Keratinocyte (primary cell): ENCODE measurements at regions not wholly inside any gene's neighbourhood (a gene's known extent, or its start where the extent isn't known, plus 50 kb on each side); places are given as distances from the start of the nearest gene placed in this dataset.

Source experiments
- DNase-seq: peaks from one replicate; pipeline ENCODE4 v3.0.0-alpha.2; 2011; ENCODE audit warnings: low read depth, missing footprints, low spot score
- FAIRE-seq: peaks from 2 replicates; lab custom pipeline; 2011; peaks lifted over from hg19 to GRCh38; lab: Jason Lieb, UNC
- H2AFZ ChIP-seq: 2 replicates; pipeline ENCODE4 v1.6.0; 2012; ENCODE audit warnings: low read length, control low read depth, inconsistent platforms; ENCODE audit not compliant: control insufficient read depth
- H3K27ac ChIP-seq: 2 replicates; pipeline ENCODE4 v1.5.1; 2011; ENCODE audit warnings: low read length; ENCODE audit not compliant: control insufficient read depth, insufficient read depth
- H3K27me3 ChIP-seq: 3 replicates; pipeline ENCODE4 v1.6.0; 2011; ENCODE audit warnings: low read length; ENCODE audit not compliant: control insufficient read depth, insufficient read depth; ENCODE audit errors: extremely low read depth
- H3K36me3 ChIP-seq, 2 experiments: 2 replicates in 1 of 2; 3 replicates in 1 of 2; pipeline ENCODE4 v1.5.1; 2011; ENCODE audit warnings: low read length in 2 of 2, mild to moderate bottlenecking in 1 of 2; ENCODE audit not compliant: control insufficient read depth in 2 of 2, insufficient read depth in 2 of 2; ENCODE audit errors: extremely low read depth in 1 of 2
- H3K4me1 ChIP-seq: 3 replicates; pipeline ENCODE4 v1.5.1; 2011; ENCODE audit warnings: low read length; ENCODE audit not compliant: control insufficient read depth, insufficient read depth; ENCODE audit errors: extremely low read depth
- H3K4me2 ChIP-seq: 3 replicates; pipeline ENCODE4 v1.6.0; 2011; ENCODE audit warnings: low read depth, low read length; ENCODE audit not compliant: control insufficient read depth, insufficient read depth; ENCODE audit errors: extremely low read depth
- H3K4me3 ChIP-seq, 3 experiments: fragments of 200-600 bp in 1 of 3; sonication (generic) in 1 of 3; 2 replicates in 2 of 3; 3 replicates in 1 of 3; pipeline ENCODE4 v1.5.1; 2011 to 2016; ENCODE audit warnings: low read length in 3 of 3, mild to moderate bottlenecking in 3 of 3, control low read depth in 2 of 3, inconsistent platforms in 1 of 3, low read depth in 1 of 3, mixed read lengths in 1 of 3, mixed run types in 1 of 3, moderate library complexity in 1 of 3; ENCODE audit not compliant: control insufficient read depth in 2 of 3, insufficient read depth in 2 of 3; ENCODE audit errors: extremely low read depth in 1 of 3
- H3K79me2 ChIP-seq: 2 replicates; pipeline ENCODE4 v1.6.0; 2012; ENCODE audit warnings: low read length; ENCODE audit not compliant: control insufficient read depth, insufficient read depth
- H3K9ac ChIP-seq: 3 replicates; pipeline ENCODE4 v1.6.0; 2011; ENCODE audit warnings: low read length; ENCODE audit not compliant: control insufficient read depth, insufficient read depth; ENCODE audit errors: extremely low read depth
- H3K9me1 ChIP-seq: 3 replicates; pipeline ENCODE4 v1.6.0; 2011; ENCODE audit warnings: low read length; ENCODE audit not compliant: control insufficient read depth, insufficient read depth; ENCODE audit errors: extremely low read depth
- H3K9me3 ChIP-seq: 2 replicates; pipeline ENCODE4 v1.5.1; 2012; ENCODE audit warnings: low read depth, low read length; ENCODE audit not compliant: control insufficient read depth
- H4K20me1 ChIP-seq: 3 replicates; pipeline ENCODE4 v1.6.0; 2011; ENCODE audit warnings: low read length; ENCODE audit not compliant: control insufficient read depth, insufficient read depth; ENCODE audit errors: extremely low read depth
- CTCF ChIP-seq, 3 experiments: IDR thresholded peaks in 1 of 3; conservative IDR thresholded peaks in 1 of 3; optimal IDR thresholded peaks in 1 of 3; 2 replicates in 2 of 3; 3 replicates in 1 of 3; pipeline versions ENCODE3 to v1.5.1; 2011; ENCODE audit warnings: low read length in 3 of 3, mild to moderate bottlenecking in 3 of 3, moderate library complexity in 2 of 3, control low read depth in 1 of 3, inconsistent platforms in 1 of 3; ENCODE audit not compliant: insufficient read depth in 2 of 3; ENCODE audit errors: extremely low read depth in 1 of 3
- EZH2 ChIP-seq: IDR thresholded peaks from one replicate; pipeline ENCODE4 v1.6.1; 2012; ENCODE audit warnings: inconsistent platforms, mild to moderate bottlenecking, low read length, moderate library complexity
- dilution Hi-C: fragments of 300-500 bp; cut with MboI; formaldehyde crosslinking; loops from one replicate; pipeline ENCODE4 v1.7.0; 2020; ENCODE audit warnings: low sequenced_read_pairs; ENCODE audit not compliant: extremely low pct_ligation_motif_present

- dilution Hi-C loops = no loop called here
- no peak overlapping the region for H3K27ac ChIP-seq
- H2AFZ ChIP-seq = no peak overlapping the region
- no peak overlapping the region for H3K4me2 ChIP-seq
- H3K9me3 ChIP-seq = no peaks in the 10 kb centered on the region
- no peaks in the 10 kb centered on the region for H3K9me1 ChIP-seq
- no peak for FAIRE-seq
- no peaks in the 10 kb centered on the region for H3K4me1 ChIP-seq
- H3K36me3 ChIP-seq = no peaks in the 10 kb centered on the region
- DNase-seq = no peak
- H3K4me3 ChIP-seq = no peak overlapping the region
- H3K79me2 ChIP-seq = no peaks in the 10 kb centered on the region
- no peaks in the 10 kb centered on the region for H3K27me3 ChIP-seq
- TF ChIP-seq CTCF (optimal IDR thresholded peaks at IDR 0.05 in 1 of 3, IDR thresholded peaks at IDR 0.05 in 1 of 3, conservative IDR thresholded peaks at IDR 0.05 in 1 of 3; ENCODE audit: extremely low read depth in 1 of 3, insufficient read depth in 2 of 3, low read length in 3 of 3) (no peak), EZH2 (no peak)
- H4K20me1 ChIP-seq = no peaks in the 10 kb centered on the region
- H3K9ac ChIP-seq = no peak overlapping the region
Measured at GRCh38 chr4:152162331-152162697, 373.6 kb downstream of the FBXW7 start.

GRCh38 chr4:152161676-152162330 is 374.1 kb downstream of the FBXW7 start:
- Histone ChIP-seq H3K4me2 (no peak overlapping the region), H3K9ac (no peak overlapping the region), H3K79me2 (no peaks in the 10 kb centered on the region), H3K27me3 (no peaks in the 10 kb centered on the region), H4K20me1 (no peaks in the 10 kb centered on the region), H3K9me1 (no peaks in the 10 kb centered on the region), H3K4me3 (no peak overlapping the region), H3K9me3 (no peaks in the 10 kb centered on the region), H3K4me1 (no peaks in the 10 kb centered on the region), H3K27ac (no peak overlapping the region), H3K36me3 (no peaks in the 10 kb centered on the region), H2AFZ (no peak overlapping the region)
- DNase-seq = no peak
- dilution Hi-C loops = no loop called here
- TF ChIP-seq CTCF (optimal IDR thresholded peaks at IDR 0.05 in 1 of 3, IDR thresholded peaks at IDR 0.05 in 1 of 3, conservative IDR thresholded peaks at IDR 0.05 in 1 of 3; ENCODE audit: extremely low read depth in 1 of 3, insufficient read depth in 2 of 3, low read length in 3 of 3) (no peak), EZH2 (no peak)
- peak; percentile 78 for FAIRE-seq
